Hematopoietic multipotent progenitor cell (in vitro differentiated cells): ENCODE measurements at regions not wholly inside any gene's neighbourhood (a gene's known extent, or its start where the extent isn't known, plus 50 kb on each side); places are given as distances from the start of the nearest gene placed in this dataset.
"Not testable (repeated sequence)": the region's sequence is repeated elsewhere in the genome, so short reads cannot be mapped to it uniquely, and the experiment has no call there.

Experiments used
- DNase-seq, 3 donors: peaks; one replicate each; pipeline ENCODE4 v3.0.0-alpha.2; 2011 to 2015; ENCODE audit warnings: low read depth in 2 of 3, low spot score in 2 of 3

GRCh38 chr9:94472063-94472462 lies 82.8 kb upstream of the PCAT7 start:
- DNase-seq: not testable (repeated sequence)

DNA sequence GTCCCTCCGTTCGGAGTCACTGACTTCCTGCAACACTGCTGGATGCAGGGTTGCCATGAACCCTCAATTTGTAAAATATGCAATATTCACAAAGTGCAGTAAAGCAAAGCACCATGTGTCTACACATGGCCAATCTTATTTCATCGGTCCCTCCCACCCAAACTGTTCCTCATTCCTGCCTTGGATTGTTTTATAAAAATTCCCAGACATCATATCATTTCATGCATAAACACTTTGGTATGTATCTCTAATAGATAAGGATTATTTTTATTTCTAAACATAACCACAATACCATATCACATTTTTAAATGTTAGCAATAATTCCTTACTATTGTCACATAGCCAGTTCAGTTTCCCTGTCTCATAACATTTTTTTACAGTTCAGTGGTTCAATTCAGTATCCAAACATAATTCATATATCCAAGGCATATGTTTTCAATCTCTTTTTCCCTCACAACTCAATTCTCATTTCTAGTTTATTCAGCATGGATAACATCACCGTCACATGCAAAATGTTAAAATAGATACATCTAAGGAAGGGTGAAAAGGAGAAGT lies 82.0 kb upstream of the PCAT7 start:
- DNase-seq: no peak

DNA sequence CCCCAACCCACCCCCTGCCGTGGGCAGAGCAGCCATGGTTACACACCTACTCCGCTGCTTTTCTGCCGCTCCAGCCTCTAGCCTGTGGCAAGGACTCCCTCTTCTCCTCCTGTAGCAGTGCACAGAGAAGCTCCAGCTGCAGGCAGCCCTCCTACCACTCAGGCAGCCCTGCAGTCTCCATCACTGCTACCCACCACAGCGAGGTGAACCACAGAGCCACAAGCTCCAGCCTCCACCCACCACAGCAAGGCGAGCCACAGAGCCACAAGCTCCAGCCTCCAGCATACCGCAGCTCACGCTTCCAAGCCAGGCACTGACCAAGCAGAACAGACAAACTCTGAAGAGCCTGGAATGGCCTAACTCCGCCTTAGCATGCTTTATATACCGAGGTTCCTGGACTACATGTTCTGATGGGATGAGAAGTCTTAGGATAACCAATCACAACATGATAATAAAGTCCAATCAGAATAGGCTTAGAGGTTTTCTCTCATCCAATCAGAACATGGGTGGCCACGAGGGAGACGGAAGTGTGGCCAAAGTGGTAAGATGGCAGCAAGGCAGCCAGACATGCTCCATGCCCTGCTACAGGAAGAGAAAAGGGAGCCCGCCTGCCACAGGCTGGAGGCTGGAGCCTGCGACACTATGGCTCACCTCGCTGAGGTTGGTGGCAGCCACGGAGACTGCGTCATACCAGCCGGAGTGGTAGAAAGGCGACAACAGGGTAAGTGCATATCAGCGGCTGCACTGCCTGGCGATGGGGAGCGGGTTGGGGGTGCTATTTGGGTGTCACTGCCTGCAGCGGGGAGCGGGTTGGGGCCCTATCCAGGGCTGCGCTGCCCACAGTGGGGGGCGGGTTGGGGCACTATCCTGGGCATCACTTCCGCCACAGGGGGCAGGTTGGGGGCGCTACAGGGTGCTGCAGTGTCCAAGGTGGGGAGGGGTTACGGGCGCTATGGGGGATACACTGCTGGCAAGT lies 75.8 kb upstream of the PCAT7 start:
- DNase-seq: no peak

GRCh38 chr9:94479757-94480156 lies 75.1 kb upstream of the PCAT7 start:
- no peak for DNase-seq

GRCh38 chr9:94480205-94480604 lies 74.7 kb upstream of the PCAT7 start:
- no peak for DNase-seq

DNA sequence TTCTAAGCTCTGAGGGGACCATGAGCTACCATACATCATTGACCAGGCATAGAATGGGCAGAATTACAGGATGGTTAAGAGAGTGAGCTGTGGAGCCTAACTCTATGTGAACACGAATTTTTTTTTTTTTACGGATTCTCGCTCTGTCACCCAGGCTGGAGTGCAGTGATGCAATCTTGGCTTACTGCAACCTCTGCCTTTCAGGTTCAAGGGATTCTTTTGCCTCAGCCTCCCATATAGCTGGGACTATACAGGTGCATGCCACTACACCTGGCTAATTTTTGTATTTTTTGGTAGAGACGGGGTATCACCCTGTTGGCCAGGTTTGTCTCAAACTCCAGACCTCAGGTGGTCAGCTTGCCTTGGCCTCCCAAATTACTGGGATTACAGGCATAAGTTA lies 72.8 kb upstream of the PCAT7 start:
- DNase-seq: no peak

DNA sequence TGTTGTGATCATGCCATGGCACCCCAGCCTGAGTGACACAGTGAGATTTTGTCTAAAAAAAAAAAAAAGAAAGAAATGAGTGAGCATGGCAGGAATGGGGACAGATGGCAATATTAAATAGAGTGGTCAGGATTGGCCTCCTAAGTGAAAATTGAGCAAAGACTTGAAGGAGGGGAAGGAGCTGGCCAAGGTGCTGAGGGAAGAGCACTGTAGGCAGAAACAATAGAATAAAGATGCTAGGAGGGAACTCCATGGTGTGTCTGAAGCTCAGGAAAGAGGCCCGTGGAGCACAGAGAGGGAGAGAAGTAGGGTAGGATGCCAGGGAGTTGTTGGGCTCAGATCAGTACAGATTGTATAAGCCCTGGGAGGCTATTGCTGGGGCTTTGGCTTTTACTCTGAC lies 64.4 kb upstream of the PCAT7 start:
- DNase-seq: no peak

DNA sequence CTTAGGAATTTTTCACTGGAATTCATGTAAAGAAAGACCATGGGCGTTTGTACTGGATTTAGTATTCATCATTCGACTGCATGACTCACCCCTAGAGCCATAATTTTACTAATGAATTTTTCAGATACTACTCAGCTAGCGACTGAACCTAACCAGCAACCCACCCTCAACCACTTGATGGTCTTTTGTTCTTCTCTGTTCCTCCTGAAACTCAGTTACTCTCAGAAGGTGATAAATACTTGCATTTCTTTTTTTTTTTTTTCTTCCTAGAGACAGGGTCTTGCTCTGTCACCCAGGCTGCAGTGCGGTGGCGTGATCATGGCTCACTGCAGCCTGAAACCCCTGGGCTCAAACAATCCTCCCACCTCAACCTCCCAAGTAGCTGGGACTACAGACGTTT lies 62.8 kb upstream of the PCAT7 start:
- not testable (repeated sequence) for DNase-seq

DNA sequence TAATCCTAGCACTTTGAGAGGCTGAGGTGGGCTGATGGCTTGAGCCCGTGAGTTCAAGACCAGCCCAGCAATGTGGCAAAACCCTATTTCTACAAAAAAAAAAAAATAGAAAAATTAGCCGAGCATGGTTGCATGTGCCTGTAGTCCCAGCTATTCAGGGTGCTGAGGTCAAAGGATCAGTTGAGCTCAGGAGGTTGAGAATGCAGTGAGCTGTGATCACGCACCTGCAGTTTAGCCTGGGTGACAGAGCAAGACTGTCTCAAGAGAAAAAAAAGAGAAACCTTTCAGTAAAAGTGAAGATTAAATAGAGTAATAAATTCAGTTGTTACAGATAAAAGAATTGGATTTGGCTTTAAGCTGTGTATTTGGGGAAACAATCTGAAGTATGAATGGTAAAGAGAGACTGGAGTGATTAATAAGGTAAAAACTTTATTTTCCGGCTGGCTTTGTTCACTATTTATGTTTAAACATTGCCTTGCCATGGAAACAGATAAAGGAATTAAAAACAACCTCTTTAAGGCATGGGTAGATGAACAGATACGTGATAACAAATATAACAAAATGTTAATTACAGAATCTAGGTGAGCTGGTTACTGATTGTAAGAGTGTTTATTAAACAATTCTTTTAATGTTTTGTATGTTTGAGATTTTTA lies 56.0 kb upstream of the PCAT7 start:
- no peak for DNase-seq

DNA sequence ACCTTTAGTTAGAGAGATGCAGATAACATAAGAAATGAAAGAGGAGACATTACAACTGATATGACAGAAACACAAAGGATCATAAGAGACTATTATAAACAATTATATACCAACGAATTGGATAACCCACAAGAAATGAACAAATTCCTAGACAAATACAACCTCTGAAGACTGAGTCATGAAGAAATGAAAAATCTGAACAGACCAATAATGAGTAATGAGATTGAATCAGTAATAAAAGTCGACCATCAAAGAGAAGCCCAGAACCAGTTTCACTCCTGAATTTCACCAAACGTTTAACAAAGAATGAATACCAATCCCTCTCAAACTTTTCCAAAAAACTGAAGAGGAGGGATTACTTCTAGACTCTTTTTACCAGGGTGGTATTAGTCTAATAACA lies 50.5 kb upstream of the PCAT7 start:
- no peak for DNase-seq
